H1 (cell line): ENCODE measurements at regions not wholly inside any gene's neighbourhood (a gene's known extent, or its start where the extent isn't known, plus 50 kb on each side); places are given as distances from the start of the nearest gene placed in this dataset.

Experiments used
- CTCF ChIA-PET: fragments of 300-600 bp; sonication (Branson Sonifier 250); formaldehyde crosslinking; loops from one replicate; lab custom pipeline; 2021; ENCODE audit not compliant: partially characterized antibody; lab: Charles Lee
- POLR2A ChIA-PET: fragments of 300-600 bp; sonication (Branson Sonifier 250); formaldehyde crosslinking; loops from one replicate; lab custom pipeline; 2021; ENCODE audit warnings: inconsistent platforms; ENCODE audit not compliant: partially characterized antibody; lab: Charles Lee
- DNase-seq, 2 experiments: peaks; one replicate each; pipeline versions ENCODE4 v3.0.0 to v3.0.0-alpha.2; 2010 to 2022; ENCODE audit warnings: low spot score in 2 of 2, low read depth in 1 of 2, mixed read lengths in 1 of 2
- FAIRE-seq: peaks from 2 replicates; lab custom pipeline; 2011; peaks lifted over from hg19 to GRCh38; lab: Jason Lieb, UNC
- H2AFZ ChIP-seq: 2 replicates; pipeline ENCODE4 v1.8.1; 2012; ENCODE audit warnings: low read length, inconsistent platforms
- H2AK5ac ChIP-seq: 2 replicates; pipeline ENCODE4 v1.6.1; 2013; ENCODE audit warnings: low read depth, low read length
- H2BK120ac ChIP-seq: replicated peaks from 2 replicates; pipeline ENCODE3; 2013; ENCODE audit warnings: low read depth, low read length, inconsistent platforms
- H2BK12ac ChIP-seq: 2 replicates; pipeline ENCODE4 v1.6.1; 2013; ENCODE audit warnings: low read depth, low read length
- H2BK15ac ChIP-seq: 2 replicates; pipeline ENCODE4 v1.6.1; 2013; ENCODE audit warnings: low read length
- H2BK20ac ChIP-seq: 2 replicates; pipeline ENCODE4 v1.6.1; 2013; ENCODE audit warnings: low read length
- H2BK5ac ChIP-seq: 2 replicates; pipeline ENCODE4 v1.6.1; 2013; ENCODE audit warnings: low read depth, low read length
- H3K14ac ChIP-seq: 2 replicates; pipeline ENCODE4 v1.6.1; 2013; ENCODE audit warnings: inconsistent platforms; ENCODE audit not compliant: insufficient read length
- H3K18ac ChIP-seq: 2 replicates; pipeline ENCODE4 v1.6.1; 2013; ENCODE audit warnings: low read length; ENCODE audit errors: extremely low read depth
- H3K23ac ChIP-seq: 2 replicates; pipeline ENCODE4 v1.6.1; 2013; ENCODE audit warnings: inconsistent platforms; ENCODE audit not compliant: insufficient read length
- H3K23me2 ChIP-seq: 2 replicates; pipeline ENCODE4 v1.6.1; 2013; ENCODE audit warnings: low read depth, low read length
- H3K27ac ChIP-seq: 2 replicates; pipeline ENCODE4 v1.6.1; 2011; ENCODE audit warnings: low read depth, low read length, inconsistent platforms
- H3K27me3 ChIP-seq, 4 experiments: replicated peaks in 1 of 4; 1 replicate in 1 of 4; 2 replicates in 3 of 4; pipeline versions ENCODE4 v1.6.1 to v1.8.1; 2011 to 2013; ENCODE audit warnings: low read length in 3 of 4, mild to moderate bottlenecking in 3 of 4, inconsistent platforms in 2 of 4, mixed read lengths in 2 of 4, moderate library complexity in 1 of 4; ENCODE audit not compliant: control insufficient read depth in 3 of 4, insufficient read depth in 3 of 4; ENCODE audit errors: extremely low read depth in 1 of 4
- H3K36me3 ChIP-seq, 4 experiments: 2 replicates each; pipeline versions ENCODE4 v1.6.1 to v1.8.1; 2011 to 2013; ENCODE audit warnings: mild to moderate bottlenecking in 4 of 4, low read length in 3 of 4, moderate library complexity in 2 of 4, control low read depth in 1 of 4, inconsistent platforms in 1 of 4; ENCODE audit not compliant: insufficient read depth in 4 of 4, control insufficient read depth in 2 of 4
- H3K4ac ChIP-seq: replicated peaks from 2 replicates; pipeline ENCODE3; 2013; ENCODE audit warnings: low read length, low read depth, mixed read lengths, inconsistent platforms; ENCODE audit not compliant: insufficient read length
- H3K4me1 ChIP-seq, 4 experiments: replicated peaks in 1 of 4; 1 replicate in 1 of 4; 2 replicates in 3 of 4; pipeline versions ENCODE4 v1.6.1 to v1.8.1; 2011 to 2013; ENCODE audit warnings: low read length in 3 of 4, inconsistent platforms in 2 of 4, mixed read lengths in 1 of 4; ENCODE audit not compliant: insufficient read depth in 4 of 4, control insufficient read depth in 3 of 4
- H3K4me2 ChIP-seq, 2 experiments: 2 replicates each; pipeline versions ENCODE4 v1.6.1 to v1.8.1; 2011 to 2013; ENCODE audit warnings: low read depth in 2 of 2, low read length in 2 of 2, control low read depth in 1 of 2, inconsistent platforms in 1 of 2, mild to moderate bottlenecking in 1 of 2; ENCODE audit not compliant: insufficient read depth in 1 of 2
- H3K4me3 ChIP-seq, 4 experiments: fragments of 200-600, 300-600 bp in 1 of 4; sonication (generic), shearing (Covaris generic), sonication (Bioruptor Twin) in 1 of 4; 2 replicates each; pipeline versions ENCODE4 v1.5.1 to v1.8.1; 2011 to 2016; ENCODE audit warnings: low read length in 4 of 4, low read depth in 3 of 4, control low read depth in 2 of 4, inconsistent platforms in 2 of 4, mild to moderate bottlenecking in 2 of 4, mixed read lengths in 1 of 4, moderate library complexity in 1 of 4; ENCODE audit not compliant: insufficient read depth in 2 of 4; ENCODE audit errors: extremely low read depth in 1 of 4
- H3K56ac ChIP-seq: replicated peaks from 2 replicates; pipeline ENCODE3; 2013; ENCODE audit warnings: low read depth, mild to moderate bottlenecking, mixed read lengths, low read length, inconsistent platforms; ENCODE audit not compliant: insufficient read length
- H3K79me1 ChIP-seq: 2 replicates; pipeline ENCODE4 v1.6.1; 2013; ENCODE audit warnings: low read depth, low read length, control low read depth
- H3K79me2 ChIP-seq, 2 experiments: 2 replicates each; pipeline versions ENCODE4 v1.6.1 to v1.8.1; 2012 to 2013; ENCODE audit warnings: low read length in 2 of 2, mild to moderate bottlenecking in 2 of 2, inconsistent platforms in 1 of 2; ENCODE audit not compliant: insufficient read depth in 2 of 2, control insufficient read depth in 1 of 2
- H3K9ac ChIP-seq, 4 experiments: replicated peaks in 1 of 4; 1 replicate in 1 of 4; 2 replicates in 3 of 4; pipeline versions ENCODE4 v1.6.1 to v1.8.1; 2011 to 2013; ENCODE audit warnings: low read depth in 3 of 4, low read length in 3 of 4, control low read depth in 2 of 4, mild to moderate bottlenecking in 2 of 4, moderate library complexity in 2 of 4, inconsistent platforms in 1 of 4; ENCODE audit errors: extremely low read depth in 1 of 4
- H3K9me3 ChIP-seq, 2 experiments: 2 replicates each; pipeline versions ENCODE4 v1.6.1 to v1.8.1; 2012 to 2013; ENCODE audit warnings: mild to moderate bottlenecking in 2 of 2, moderate library complexity in 2 of 2, control low read depth in 1 of 2, inconsistent platforms in 1 of 2, low read depth in 1 of 2, low read length in 1 of 2, mixed read lengths in 1 of 2; ENCODE audit not compliant: insufficient read depth in 2 of 2
- H4K20me1 ChIP-seq, 2 experiments: replicated peaks in 1 of 2; 2 replicates each; pipeline versions ENCODE3 to v1.8.1; 2011 to 2013; ENCODE audit warnings: inconsistent platforms in 2 of 2, low read length in 2 of 2, mild to moderate bottlenecking in 1 of 2; ENCODE audit not compliant: insufficient read depth in 2 of 2, control insufficient read depth in 1 of 2
- H4K5ac ChIP-seq: 2 replicates; pipeline ENCODE4 v1.6.1; 2013; ENCODE audit warnings: low read length, low read depth, mixed read lengths, inconsistent platforms; ENCODE audit not compliant: insufficient read length
- H4K8ac ChIP-seq: 2 replicates; pipeline ENCODE4 v1.8.0; 2013; ENCODE audit warnings: mild to moderate bottlenecking, moderate library complexity, low read length, inconsistent platforms; ENCODE audit not compliant: insufficient read depth; ENCODE audit errors: extremely low read depth
- H4K91ac ChIP-seq: replicated peaks from 2 replicates; pipeline ENCODE3; 2013; ENCODE audit warnings: low read length, mixed read lengths, inconsistent platforms; ENCODE audit not compliant: insufficient read length
- BACH1 ChIP-seq: IDR thresholded peaks from 2 replicates; pipeline ENCODE4 v1.6.1; 2012; ENCODE audit warnings: low read length, improper control_type of control experiment
- BCL11A ChIP-seq, 2 experiments: IDR thresholded peaks; one replicate each; pipeline ENCODE4 v1.6.1; 2011; ENCODE audit warnings: low read depth in 2 of 2, low read length in 2 of 2, mild to moderate bottlenecking in 2 of 2
- CREB1 ChIP-seq: IDR thresholded peaks from 2 replicates; pipeline ENCODE4 v1.6.1; 2012; ENCODE audit warnings: inconsistent platforms
- POLR2A ChIP-seq, 2 experiments: IDR thresholded peaks; 1 replicate in 1 of 2; 2 replicates in 1 of 2; pipeline ENCODE4 v1.6.1; 2011; ENCODE audit warnings: low read depth in 2 of 2, low read length in 2 of 2, mild to moderate bottlenecking in 2 of 2; ENCODE audit errors: control extremely low read depth in 1 of 2
- SRF ChIP-seq: IDR thresholded peaks from 2 replicates; pipeline ENCODE4 v1.6.1; 2011; ENCODE audit warnings: mild to moderate bottlenecking, low read depth, low read length, moderate library complexity
- TCF12 ChIP-seq: IDR thresholded peaks from 2 replicates; pipeline ENCODE4 v1.6.1; 2011; ENCODE audit warnings: low read depth, mild to moderate bottlenecking, low read length
- WGBS, 2 experiments: shearing (Covaris generic) in 1 of 2; methylation state at CpG; one replicate each; pipeline versions ENCODE4 v1.1.6 to v1.1.7; 2013 to 2015; ENCODE audit warnings: low lambda C conversion rate in 2 of 2, mixed read lengths in 2 of 2, inconsistent platforms in 1 of 2, low coverage in 1 of 2, missing lambda C conversion rate in 1 of 2; ENCODE audit not compliant: insufficient replicate concordance in 2 of 2, insufficient coverage in 1 of 2, insufficient read length in 1 of 2; ENCODE audit errors: extremely low coverage in 1 of 2, missing lambda C conversion rate in 1 of 2; 5-methylcytosine and 5-hydroxymethylcytosine counted together

DNA sequence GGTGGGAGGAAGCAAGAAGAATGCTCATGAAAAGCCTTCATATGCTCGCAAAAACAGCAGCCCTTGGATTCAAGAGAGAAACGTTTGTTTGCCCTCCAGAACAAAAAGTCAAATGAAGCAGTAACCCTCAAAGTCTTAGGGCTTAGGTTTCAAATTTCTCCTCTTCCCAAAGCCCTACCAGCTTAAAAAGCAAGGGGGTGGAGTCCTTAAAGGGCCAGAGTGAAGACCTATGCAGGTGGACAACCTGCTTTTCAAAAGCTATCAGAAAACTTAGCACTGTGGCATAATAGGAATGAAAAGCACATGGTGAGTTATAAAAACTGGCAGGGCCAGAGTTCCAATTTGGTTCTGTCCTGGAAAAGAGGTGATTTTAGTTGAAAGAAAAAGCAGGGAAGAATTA lies 253.3 kb downstream of the NAP1L3 start (continued):
- no peak for TF ChIP-seq TCF12

DNA sequence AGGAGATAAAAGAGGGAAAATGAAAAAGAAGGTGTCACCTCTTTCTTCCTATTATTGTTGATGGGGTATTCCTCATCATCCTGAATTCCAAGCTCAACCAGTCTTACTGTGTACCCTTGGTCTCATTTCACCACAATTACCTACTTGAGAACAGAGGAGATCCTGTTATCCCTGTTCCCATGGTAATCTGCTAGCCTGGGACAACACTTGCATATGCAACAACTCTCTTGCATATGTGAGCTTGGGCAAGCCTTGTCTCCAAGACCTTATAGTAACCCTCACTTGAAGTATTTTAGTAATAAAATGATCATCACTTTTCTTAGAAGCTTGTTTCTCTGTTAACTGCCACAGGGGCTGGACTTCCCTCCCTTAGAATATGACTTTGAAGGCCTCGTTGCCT lies 253.7 kb downstream of the NAP1L3 start:
- Histone ChIP-seq H3K9ac (no peak overlapping the region), H2AK5ac (no peak overlapping the region), H3K23ac (no peak overlapping the region), H3K79me1 (no peaks in the 10 kb centered on the region), H3K23me2 (no peaks in the 10 kb centered on the region), H4K5ac (no peak overlapping the region), H2BK12ac (no peak overlapping the region), H2BK15ac (no peak overlapping the region), H3K27me3 (no peaks in the 10 kb centered on the region), H3K4ac (no peak overlapping the region), H3K36me3 (no peaks in the 10 kb centered on the region), H4K91ac (no peak overlapping the region), H3K14ac (no peak overlapping the region), H2BK20ac (no peak overlapping the region), H3K56ac (no peak overlapping the region), H4K20me1 (no peaks in the 10 kb centered on the region), H3K18ac (no peak overlapping the region), H2AFZ (no peak overlapping the region), H3K9me3 (no peaks in the 10 kb centered on the region), H3K27ac (no peak overlapping the region), H3K79me2 (no peaks in the 10 kb centered on the region), H3K4me2 (no peak overlapping the region), H3K4me1 (no peaks in the 10 kb centered on the region), H4K8ac (no peak overlapping the region), H2BK120ac (no peak overlapping the region), H3K4me3 (no peak overlapping the region), H2BK5ac (no peak overlapping the region)
- 89% methylated on average over 1 of the region's 1 CpG; no CpG with 5 or more reads in 1 of the 2 experiments for WGBS, 2 experiments
- CTCF ChIA-PET = no interaction called here
- POLR2A ChIA-PET = no interaction called here
- no peak for DNase-seq
- no peak for FAIRE-seq
- TF ChIP-seq POLR2A (IDR thresholded peaks at IDR 0.05; ENCODE audit: control extremely low read depth in 1 of 2, low read depth in 2 of 2, low read length in 2 of 2) (no peak), SRF (no peak), BACH1 (no peak), CREB1 (no peak), TCF12 (no peak), BCL11A (IDR thresholded peaks at IDR 0.05; ENCODE audit: low read depth in 2 of 2, low read length in 2 of 2) (no peak)
